MCF 10A (cell line): ENCODE measurements at regions not wholly inside any gene's neighbourhood (a gene's known extent, or its start where the extent isn't known, plus 50 kb on each side); places are given as distances from the start of the nearest gene placed in this dataset.
A peak's percentile ranks its signal among the peaks of the same experiment; 100 is the strongest.

Source experiments
- BruUV-seq: library from RNA; stranded (reverse); fragments of 400-500 nt; replicated peaks from 2 replicates; lab custom pipeline; 2021; lab: Mats Ljungman, UMichigan
- CTCF ChIA-PET: fragments of 300-600 bp; sonication (Branson Sonifier 250); formaldehyde crosslinking; extraction: SDS; loops from one replicate; lab custom pipeline; 2021; ENCODE audit warnings: antibody characterized with exemption, inconsistent platforms; lab: Yijun Ruan, JAX
- POLR2A ChIA-PET: fragments of 300-600, 350-650 bp; sonication (Branson Sonifier 250); formaldehyde crosslinking; extraction: SDS; loops from one replicate; lab custom pipeline; 2020; ENCODE audit warnings: antibody characterized with exemption, inconsistent platforms; lab: Yijun Ruan, JAX
- DNase-seq: peaks from one replicate; pipeline ENCODE4 v3.0.0-alpha.2; 2018; ENCODE audit not compliant: unreplicated experiment
- H3K27ac Mint-ChIP-seq: one replicate; pipeline ENCODE4 v1.8.0; 2022; ENCODE audit warnings: mild to moderate bottlenecking, low read depth, mixed read lengths; ENCODE audit not compliant: unreplicated experiment
- H3K27me3 Mint-ChIP-seq: one replicate; pipeline ENCODE4 v1.8.0; 2022; ENCODE audit warnings: mixed read lengths; ENCODE audit not compliant: insufficient read depth, unreplicated experiment
- H3K36me3 Mint-ChIP-seq: one replicate; pipeline ENCODE4 v1.8.0; 2022; ENCODE audit warnings: mild to moderate bottlenecking, moderate library complexity, mixed read lengths; ENCODE audit not compliant: insufficient read depth, unreplicated experiment
- H3K4me1 Mint-ChIP-seq: one replicate; pipeline ENCODE4 v1.8.0; 2022; ENCODE audit warnings: mixed read lengths; ENCODE audit not compliant: insufficient read depth, unreplicated experiment
- H3K4me3 Mint-ChIP-seq: one replicate; pipeline ENCODE4 v1.8.0; 2022; ENCODE audit warnings: mild to moderate bottlenecking, moderate library complexity, mixed read lengths; ENCODE audit not compliant: unreplicated experiment
- H3K9me3 Mint-ChIP-seq: one replicate; pipeline ENCODE4 v1.8.0; 2022; ENCODE audit warnings: mixed read lengths; ENCODE audit not compliant: unreplicated experiment
- intact Hi-C: fragments of 100-400 bp; cut with micrococcal nuclease; formaldehyde crosslinking; loops from 2 replicates; pipeline ENCODE4 v1.14.1; 2022
- TF ChIP-seq, protein P1 (sequence below): fragments of 200-600 bp; IDR thresholded peaks from one replicate; pipeline ENCODE4 v1.8.0; 2022; ENCODE audit warnings: antibody characterized with exemption, mild to moderate bottlenecking; ENCODE audit not compliant: unreplicated experiment

DNA sequence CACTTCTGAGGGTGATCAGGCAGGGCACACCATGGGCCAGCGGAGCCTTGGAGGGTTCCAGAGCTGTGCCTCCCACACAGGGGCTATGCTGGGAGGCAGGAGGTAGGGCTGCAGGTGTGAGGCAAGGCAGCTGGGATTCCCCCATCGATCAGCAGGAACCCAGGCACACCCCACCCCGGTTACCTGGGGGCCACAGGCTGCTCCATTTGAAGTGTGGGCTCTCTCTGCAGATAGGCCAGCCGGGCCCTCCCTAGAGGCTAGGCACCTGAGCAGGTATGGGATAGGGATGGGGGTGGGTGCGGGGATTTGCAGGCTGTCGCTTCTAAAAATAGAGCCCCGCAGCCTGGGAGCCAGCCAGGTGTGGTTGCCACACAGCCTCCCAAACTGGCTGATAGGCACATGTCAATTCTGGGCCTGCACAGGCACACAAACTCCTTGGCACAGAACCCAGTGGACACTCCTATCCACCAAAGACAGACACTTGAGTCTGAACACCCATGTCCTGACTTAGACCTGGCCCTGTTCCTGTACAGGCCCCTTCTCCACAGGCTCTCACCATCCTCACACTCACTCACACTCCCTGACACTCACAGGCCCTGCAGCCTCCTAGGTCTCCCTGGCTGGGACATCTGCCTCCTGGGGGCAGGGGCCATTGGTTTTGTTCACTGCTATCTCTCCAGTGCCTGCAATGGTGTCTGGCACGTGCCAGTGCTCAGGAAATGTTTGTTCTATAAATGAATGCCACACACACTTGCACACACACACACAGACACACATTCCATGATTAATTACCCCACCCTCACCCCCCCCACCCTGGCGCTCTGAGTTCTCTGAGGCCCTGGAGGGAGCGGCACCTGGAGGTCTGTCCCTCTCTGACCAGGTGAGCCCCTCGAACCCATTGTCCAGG lies 73.4 kb downstream of the ZFP36L2 start:
- Mint-ChIP-seq H3K27me3 (no peaks in the 10 kb centered on the region), H3K36me3 (no peaks in the 10 kb centered on the region), H3K27ac (peak overlapping the region; percentile 84), H3K4me3 (no peak overlapping the region), H3K4me1 (peaks cover 40% of the 10 kb centered on the region), H3K9me3 (no peaks in the 10 kb centered on the region)
- TF ChIP-seq, protein P1, sequence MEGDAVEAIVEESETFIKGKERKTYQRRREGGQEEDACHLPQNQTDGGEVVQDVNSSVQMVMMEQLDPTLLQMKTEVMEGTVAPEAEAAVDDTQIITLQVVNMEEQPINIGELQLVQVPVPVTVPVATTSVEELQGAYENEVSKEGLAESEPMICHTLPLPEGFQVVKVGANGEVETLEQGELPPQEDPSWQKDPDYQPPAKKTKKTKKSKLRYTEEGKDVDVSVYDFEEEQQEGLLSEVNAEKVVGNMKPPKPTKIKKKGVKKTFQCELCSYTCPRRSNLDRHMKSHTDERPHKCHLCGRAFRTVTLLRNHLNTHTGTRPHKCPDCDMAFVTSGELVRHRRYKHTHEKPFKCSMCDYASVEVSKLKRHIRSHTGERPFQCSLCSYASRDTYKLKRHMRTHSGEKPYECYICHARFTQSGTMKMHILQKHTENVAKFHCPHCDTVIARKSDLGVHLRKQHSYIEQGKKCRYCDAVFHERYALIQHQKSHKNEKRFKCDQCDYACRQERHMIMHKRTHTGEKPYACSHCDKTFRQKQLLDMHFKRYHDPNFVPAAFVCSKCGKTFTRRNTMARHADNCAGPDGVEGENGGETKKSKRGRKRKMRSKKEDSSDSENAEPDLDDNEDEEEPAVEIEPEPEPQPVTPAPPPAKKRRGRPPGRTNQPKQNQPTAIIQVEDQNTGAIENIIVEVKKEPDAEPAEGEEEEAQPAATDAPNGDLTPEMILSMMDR = no peak
- DNase-seq = peak; percentile 67
- intact Hi-C loops = no loop called here
- no TSS peak for BruUV-seq
- POLR2A ChIA-PET = interaction anchor here (0.6 to 1.9 kb wide), 5 partner anchors 8 to 122 kb away, joined by 3 to 5 read pairs (median 3); no protein-coding TSS in a partner anchor
- CTCF ChIA-PET = no interaction called here

DNA sequence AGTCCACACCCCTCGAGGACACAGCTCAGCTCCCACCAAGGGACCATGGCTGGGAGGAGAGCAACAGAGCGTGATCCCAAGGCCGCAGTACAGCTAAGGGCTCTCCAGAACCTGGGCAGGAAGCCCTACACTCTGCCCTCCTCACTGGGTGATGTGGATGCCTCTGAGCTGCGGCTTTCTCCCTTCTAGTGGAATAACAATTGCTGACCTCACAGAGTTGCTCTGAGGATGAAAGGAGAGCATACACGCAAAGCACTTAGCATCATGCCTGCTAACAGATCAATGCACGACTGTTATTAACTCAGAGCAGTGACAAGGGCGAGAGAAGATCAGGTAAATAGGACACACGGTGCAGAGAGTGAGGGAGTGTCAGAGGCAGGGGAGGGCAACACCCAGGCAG lies 74.2 kb downstream of the ZFP36L2 start:
- intact Hi-C loops = no loop called here
- CTCF ChIA-PET = interaction anchor here (0.6 to 1.2 kb wide), 2 partner anchors 173 to 295 kb away, joined by 3 read pairs; no protein-coding TSS in a partner anchor
- peaks cover 32% of the 10 kb centered on the region for H3K4me1 Mint-ChIP-seq
- POLR2A ChIA-PET = interaction anchor here (0.6 to 1.1 kb wide), 5 partner anchors 13 to 70 kb away, joined by 3 to 4 read pairs (median 3); no protein-coding TSS in a partner anchor
- DNase-seq = no peak
- H3K4me3 Mint-ChIP-seq = no peak overlapping the region
- H3K27me3 Mint-ChIP-seq = no peaks in the 10 kb centered on the region
- BruUV-seq = no TSS peak
- H3K9me3 Mint-ChIP-seq = no peaks in the 10 kb centered on the region
- no peak overlapping the region for H3K27ac Mint-ChIP-seq
- H3K36me3 Mint-ChIP-seq = no peaks in the 10 kb centered on the region
- TF ChIP-seq, protein P1 = no peak

DNA sequence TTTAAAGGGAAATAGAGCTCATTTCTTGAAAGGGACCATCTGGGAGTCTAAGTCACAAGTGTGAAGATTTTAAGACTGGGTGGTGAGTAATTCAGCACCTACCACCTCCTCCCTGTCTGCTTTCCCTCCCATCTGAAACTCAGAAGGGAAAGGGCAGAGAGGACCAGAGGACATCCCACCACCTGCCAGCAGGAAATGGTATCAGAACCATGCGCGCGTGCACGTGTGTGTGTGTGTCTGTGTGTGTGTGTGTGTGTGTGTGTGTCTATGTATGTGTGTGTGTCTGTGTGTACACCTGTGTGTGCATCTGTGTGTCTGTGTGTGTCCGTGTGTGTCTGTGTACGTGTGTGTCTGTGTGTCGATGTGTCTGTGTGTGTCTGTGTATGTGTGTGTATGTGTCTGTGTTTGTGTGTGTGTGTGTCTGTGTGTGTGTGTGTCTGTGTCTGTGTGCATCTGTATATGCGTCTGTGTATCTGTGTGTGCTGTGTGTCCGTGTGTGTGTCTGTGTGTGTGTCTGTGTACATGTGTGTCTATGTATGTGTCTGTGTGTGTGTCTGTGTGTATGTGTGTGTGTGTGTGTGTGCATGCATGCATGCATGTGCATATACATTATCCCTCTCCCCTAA lies 76.8 kb downstream of the ZFP36L2 start:
- ChIA-PET CTCF (interaction anchor here (0.7 kb wide), 1 partner anchor 11 kb away, joined by 3 read pairs; no protein-coding TSS in a partner anchor), POLR2A (interaction anchor here (0.9 kb wide), 1 partner anchor 163 kb away, joined by 3 read pairs; no protein-coding TSS in a partner anchor)
- Mint-ChIP-seq H3K9me3 (no peaks in the 10 kb centered on the region), H3K4me3 (no peak overlapping the region), H3K27me3 (no peaks in the 10 kb centered on the region), H3K36me3 (no peaks in the 10 kb centered on the region), H3K27ac (no peak overlapping the region), H3K4me1 (peaks cover 31% of the 10 kb centered on the region)
- no peak for DNase-seq
- no TSS peak for BruUV-seq
- intact Hi-C loops = no loop called here
- TF ChIP-seq, protein P1 = no peak

DNA sequence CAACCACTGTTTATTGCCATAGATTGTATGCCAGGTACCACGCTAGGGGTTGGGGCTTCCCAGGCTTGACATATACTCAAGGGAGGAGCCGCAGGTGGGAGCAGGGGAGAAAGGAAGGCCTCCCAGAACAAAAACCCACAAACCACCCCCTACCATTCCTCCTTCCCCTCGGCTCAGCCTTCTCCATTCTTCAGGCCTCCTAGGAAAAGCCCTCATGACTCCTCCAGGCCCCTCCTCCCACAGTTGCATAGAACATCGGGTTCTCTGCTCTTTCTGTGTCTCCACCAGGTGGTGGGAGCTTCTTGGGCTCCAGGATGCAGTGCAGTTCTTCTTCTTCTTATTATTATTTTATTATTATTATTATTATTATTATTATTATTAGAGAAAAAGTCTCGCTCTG lies 80.3 kb downstream of the ZFP36L2 start:
- TF ChIP-seq, protein P1 = no peak
- Mint-ChIP-seq H3K36me3 (no peaks in the 10 kb centered on the region), H3K27ac (peak overlapping the region; percentile 74), H3K9me3 (no peaks in the 10 kb centered on the region), H3K4me1 (peaks cover 13% of the 10 kb centered on the region), H3K27me3 (no peaks in the 10 kb centered on the region), H3K4me3 (no peak overlapping the region)
- ChIA-PET POLR2A (interaction anchor here (0.7 kb wide), 1 partner anchor 14 kb away, joined by 3 read pairs; no protein-coding TSS in a partner anchor), CTCF (interaction anchor here (0.5 to 0.7 kb wide), 2 partner anchors 318 to 338 kb away, joined by 3 read pairs; no protein-coding TSS in a partner anchor)
- DNase-seq = no peak
- intact Hi-C loops = no loop called here
- BruUV-seq = no TSS peak
